Brain microvascular endothelial cell (primary cell): ENCODE measurements at regions not wholly inside any gene's neighbourhood (a gene's known extent, or its start where the extent isn't known, plus 50 kb on each side); places are given as distances from the start of the nearest gene placed in this dataset.

Experiments used
- DNase-seq: peaks from one replicate; pipeline ENCODE4 v3.0.0-alpha.2; 2020
- H3K27ac ChIP-seq: fragments of 250-450 bp; sonication (Bioruptor Pico); 2 replicates; pipeline ENCODE4 v1.5.1; 2020; ENCODE audit warnings: mild to moderate bottlenecking, moderate library complexity
- H3K27me3 ChIP-seq: fragments of 250-450 bp; sonication (Bioruptor Pico); replicated peaks from 2 replicates; pipeline ENCODE4 v1.5.1; 2020; ENCODE audit warnings: mild to moderate bottlenecking
- H3K36me3 ChIP-seq: fragments of 250-450 bp; sonication (Bioruptor Pico); replicated peaks from 2 replicates; pipeline ENCODE4 v1.5.1; 2020; ENCODE audit warnings: mild to moderate bottlenecking
- H3K4me3 ChIP-seq: 2 replicates; pipeline ENCODE4 v1.5.1; 2011; ENCODE audit warnings: low read depth, mild to moderate bottlenecking, control low read depth, low read length, moderate library complexity
- in situ Hi-C: cut with HindIII; loops from 2 replicates; pipeline ENCODE4 v1.10.0; 2017; ENCODE audit warnings: low sequenced_read_pairs, low pct_ligation_motif_present
- TF ChIP-seq, protein P1 (sequence below): IDR thresholded peaks from 2 replicates; pipeline ENCODE4 v1.5.1; 2011; ENCODE audit warnings: low read depth, mild to moderate bottlenecking, moderate library complexity, low read length, control low read depth, inconsistent platforms; ENCODE audit errors: missing control alignments

- TF ChIP-seq, protein P1, sequence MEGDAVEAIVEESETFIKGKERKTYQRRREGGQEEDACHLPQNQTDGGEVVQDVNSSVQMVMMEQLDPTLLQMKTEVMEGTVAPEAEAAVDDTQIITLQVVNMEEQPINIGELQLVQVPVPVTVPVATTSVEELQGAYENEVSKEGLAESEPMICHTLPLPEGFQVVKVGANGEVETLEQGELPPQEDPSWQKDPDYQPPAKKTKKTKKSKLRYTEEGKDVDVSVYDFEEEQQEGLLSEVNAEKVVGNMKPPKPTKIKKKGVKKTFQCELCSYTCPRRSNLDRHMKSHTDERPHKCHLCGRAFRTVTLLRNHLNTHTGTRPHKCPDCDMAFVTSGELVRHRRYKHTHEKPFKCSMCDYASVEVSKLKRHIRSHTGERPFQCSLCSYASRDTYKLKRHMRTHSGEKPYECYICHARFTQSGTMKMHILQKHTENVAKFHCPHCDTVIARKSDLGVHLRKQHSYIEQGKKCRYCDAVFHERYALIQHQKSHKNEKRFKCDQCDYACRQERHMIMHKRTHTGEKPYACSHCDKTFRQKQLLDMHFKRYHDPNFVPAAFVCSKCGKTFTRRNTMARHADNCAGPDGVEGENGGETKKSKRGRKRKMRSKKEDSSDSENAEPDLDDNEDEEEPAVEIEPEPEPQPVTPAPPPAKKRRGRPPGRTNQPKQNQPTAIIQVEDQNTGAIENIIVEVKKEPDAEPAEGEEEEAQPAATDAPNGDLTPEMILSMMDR, result no peak
- no peaks in the 10 kb centered on the region for H3K27me3 ChIP-seq
- H3K27ac ChIP-seq, result no peak overlapping the region
- no peak for DNase-seq
- H3K4me3 ChIP-seq, result no peak overlapping the region
- no peaks in the 10 kb centered on the region for H3K36me3 ChIP-seq
- in situ Hi-C loops, result no loop called here
Measured at GRCh38 chr18:39751921-39752320, 2186.3 kb upstream of the CELF4 start.

DNA sequence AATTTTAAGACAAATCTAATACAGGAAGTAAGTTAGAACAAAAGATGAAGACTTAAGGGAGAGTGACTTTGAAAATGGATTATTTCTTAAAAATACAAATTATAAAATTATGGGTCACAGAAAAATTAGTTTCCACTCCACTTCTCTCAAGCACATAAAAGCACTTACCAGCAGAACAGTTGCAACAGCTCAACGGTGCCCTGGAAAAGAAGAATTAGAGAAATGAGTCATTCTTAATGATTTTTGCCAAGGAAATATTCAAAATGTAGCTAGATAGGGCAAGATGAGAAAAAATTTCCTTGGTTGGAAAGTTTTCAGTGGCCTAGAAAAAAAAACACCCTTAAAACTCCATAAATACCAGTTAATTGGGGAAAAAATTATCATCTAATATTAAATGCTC, 2185.6 kb upstream of the CELF4 start:
- no peak for DNase-seq
- H3K4me3 ChIP-seq, result no peak overlapping the region
- no peaks in the 10 kb centered on the region for H3K27me3 ChIP-seq
- H3K36me3 ChIP-seq, result no peaks in the 10 kb centered on the region
- TF ChIP-seq, protein P1, result no peak
- in situ Hi-C loops, result no loop called here
- no peak overlapping the region for H3K27ac ChIP-seq

- H3K36me3 ChIP-seq, result no peaks in the 10 kb centered on the region
- TF ChIP-seq, protein P1, result no peak
- DNase-seq, result no peak
- no peaks in the 10 kb centered on the region for H3K27me3 ChIP-seq
- no peak overlapping the region for H3K27ac ChIP-seq
- in situ Hi-C loops, result no loop called here
- H3K4me3 ChIP-seq, result no peak overlapping the region
Measured at GRCh38 chr18:39749154-39749553, 2183.6 kb upstream of the CELF4 start.

- Histone ChIP-seq H3K36me3 (no peaks in the 10 kb centered on the region), H3K27me3 (no peaks in the 10 kb centered on the region), H3K4me3 (no peak overlapping the region), H3K27ac (no peak overlapping the region)
- TF ChIP-seq, protein P1, result no peak
- in situ Hi-C loops, result no loop called here
- DNase-seq, result no peak
Measured at GRCh38 chr18:39748727-39749126, 2183.1 kb upstream of the CELF4 start.

GRCh38 chr18:39746201-39746600, 2180.6 kb upstream of the CELF4 start:
- DNase-seq, result peak; percentile 4
- H3K27me3 ChIP-seq, result no peaks in the 10 kb centered on the region
- H3K4me3 ChIP-seq, result no peak overlapping the region
- in situ Hi-C loops, result no loop called here
- TF ChIP-seq, protein P1, result no peak
- no peak overlapping the region for H3K27ac ChIP-seq
- no peaks in the 10 kb centered on the region for H3K36me3 ChIP-seq

DNA sequence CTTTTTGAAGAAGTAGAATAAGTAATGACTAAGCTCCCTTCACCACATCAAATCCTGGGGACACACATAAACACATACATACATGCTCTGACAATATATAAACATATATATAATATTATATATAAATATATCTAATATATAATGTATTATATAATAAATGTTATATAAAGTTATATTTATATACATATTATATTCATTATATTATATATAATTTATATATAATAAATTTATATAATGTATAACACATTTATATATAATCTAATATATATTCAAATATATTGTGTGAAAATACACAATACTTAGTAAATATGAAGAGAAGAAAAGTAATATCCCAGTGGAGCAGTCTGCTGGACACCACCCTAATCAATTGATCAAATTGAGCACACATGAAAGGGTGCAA, 2177.9 kb upstream of the CELF4 start:
- Histone ChIP-seq H3K4me3 (no peak overlapping the region), H3K36me3 (no peaks in the 10 kb centered on the region), H3K27ac (no peak overlapping the region), H3K27me3 (no peaks in the 10 kb centered on the region)
- no peak for DNase-seq
- in situ Hi-C loops, result no loop called here
- TF ChIP-seq, protein P1, result no peak
